DMS 273 (cell line): ENCODE measurements at regions not wholly inside any gene's neighbourhood (a gene's known extent, or its start where the extent isn't known, plus 50 kb on each side); places are given as distances from the start of the nearest gene placed in this dataset.

Experiments used
- DNase-seq: peaks from one replicate; lab custom pipeline; 2025; ENCODE audit not compliant: unreplicated experiment; lab: John Stamatoyannopoulos, UW

GRCh38 chr1:181423301-181423918, 59.9 kb upstream of the CACNA1E start:
- peak; percentile 76 for DNase-seq

- DNase-seq: peak; percentile 96
Observed at GRCh38 chr1:181424786-181425403, 58.4 kb upstream of the CACNA1E start.

- DNase-seq: no peak
Observed at GRCh38 chr1:181425566-181425965, 57.8 kb upstream of the CACNA1E start.

- DNase-seq: no peak
Observed at GRCh38 chr1:181429462-181429861, 53.9 kb upstream of the CACNA1E start.

- no peak for DNase-seq
Observed at GRCh38 chr1:181430015-181430885, 53.1 kb upstream of the CACNA1E start.
